GM12878 (cell line): ENCODE measurements at regions not wholly inside any gene's neighbourhood (a gene's known extent, or its start where the extent isn't known, plus 50 kb on each side); places are given as distances from the start of the nearest gene placed in this dataset.

ENCODE experiments used
- ATAC-seq: fragments of 200-7000 bp; cut with Tn5 transposase; 3 replicates; pipeline ENCODE4 v1.9.1; 2020; ENCODE audit warnings: mild to moderate bottlenecking, moderate library complexity
- BruUV-seq: library from RNA; stranded (reverse); fragments of 400-500 nt; replicated peaks from 2 replicates; lab custom pipeline; 2021; lab: Mats Ljungman, UMichigan
- CTCF ChIA-PET: fragments of 300-600 bp; sonication (Branson Sonifier 250); formaldehyde crosslinking; extraction: SDS; loops from one replicate; lab custom pipeline; 2021; ENCODE audit warnings: inconsistent platforms; lab: Yijun Ruan, JAX
- POLR2A ChIA-PET: fragments of 350-600 bp; formaldehyde crosslinking; extraction: SDS; loops from one replicate; lab custom pipeline; 2021; ENCODE audit warnings: inconsistent platforms; lab: Charles Lee
- RAD21 ChIA-PET: fragments of 300-600 bp; sonication (Branson Sonifier 250); formaldehyde crosslinking; loops from one replicate; lab custom pipeline; 2023; ENCODE audit warnings: antibody characterized with exemption; ENCODE audit not compliant: unreplicated experiment; lab: Charles Lee
- SMC1A ChIA-PET: fragments of 300-600 bp; sonication (Branson Sonifier 250); formaldehyde crosslinking; loops from one replicate; lab custom pipeline; 2023; ENCODE audit not compliant: unreplicated experiment, uncharacterized antibody; lab: Charles Lee
- DNase-seq: peaks from one replicate; pipeline ENCODE4 v3.0.0-alpha.2; 2011; ENCODE audit warnings: low read depth, low spot score
- FAIRE-seq: peaks from 3 replicates; lab custom pipeline; 2011; peaks lifted over from hg19 to GRCh38; lab: Jason Lieb, UNC
- H2AFZ ChIP-seq: 2 replicates; pipeline ENCODE4 v1.6.0; 2011; ENCODE audit warnings: low read depth, low read length, control low read depth; ENCODE audit not compliant: control insufficient read depth
- H3K27ac ChIP-seq: 2 replicates; pipeline ENCODE4 v1.5.1; 2011; ENCODE audit warnings: control low read depth; ENCODE audit not compliant: control insufficient read depth, insufficient read depth
- H3K27me3 ChIP-seq, 2 experiments: replicated peaks in 1 of 2; 2 replicates each; pipeline versions ENCODE4 v1.6.0 to v1.6.1; 2011; ENCODE audit warnings: low read length in 1 of 2; ENCODE audit not compliant: control insufficient read depth in 2 of 2, insufficient read depth in 2 of 2
- H3K36me3 ChIP-seq, 2 experiments: 2 replicates each; pipeline ENCODE4 v1.5.1; 2011; ENCODE audit warnings: low read length in 1 of 2; ENCODE audit not compliant: control insufficient read depth in 2 of 2, insufficient read depth in 2 of 2
- H3K4me1 ChIP-seq: 2 replicates; pipeline ENCODE4 v1.6.1; 2011; ENCODE audit warnings: mild to moderate bottlenecking, low read length, moderate library complexity, mixed read lengths; ENCODE audit not compliant: control insufficient read depth, insufficient read depth
- H3K4me2 ChIP-seq: 2 replicates; pipeline ENCODE4 v1.6.0; 2011; ENCODE audit warnings: control low read depth; ENCODE audit not compliant: control insufficient read depth, insufficient read depth
- H3K4me3 ChIP-seq: fragments of 200-600 bp; sonication (generic); 2 replicates; pipeline ENCODE4 v1.5.1; 2016
- H3K79me2 ChIP-seq: 2 replicates; pipeline ENCODE4 v1.6.0; 2011; ENCODE audit warnings: low read length; ENCODE audit not compliant: control insufficient read depth, insufficient read depth
- H3K9ac ChIP-seq: 2 replicates; pipeline ENCODE4 v1.8.0; 2011; ENCODE audit warnings: low read length, control low read depth, mixed read lengths; ENCODE audit not compliant: control insufficient read depth, insufficient read depth
- H3K9me3 ChIP-seq: replicated peaks from 3 replicates; pipeline ENCODE4 v1.5.1; 2011; ENCODE audit warnings: mild to moderate bottlenecking, low read length; ENCODE audit not compliant: control insufficient read depth, insufficient read depth
- H4K20me1 ChIP-seq: 2 replicates; pipeline ENCODE4 v1.6.0; 2011; ENCODE audit not compliant: control insufficient read depth, insufficient read depth
- BRCA1 ChIP-seq: IDR thresholded peaks from 2 replicates; pipeline ENCODE4 v1.6.1; 2011; ENCODE audit warnings: low read depth, low read length, improper control_type of control experiment
- EZH2 ChIP-seq: IDR thresholded peaks from 2 replicates; pipeline ENCODE4 v1.6.1; 2012; ENCODE audit warnings: low read depth, mild to moderate bottlenecking, control low read depth, inconsistent platforms, low read length, borderline replicate concordance; ENCODE audit not compliant: control insufficient read depth
- HCFC1 ChIP-seq: fragments of 150-350 bp; IDR thresholded peaks from 2 replicates; pipeline ENCODE4 v1.6.1; 2014; ENCODE audit warnings: low read length
- IRF5 ChIP-seq: fragments of 450-650 bp; IDR thresholded peaks from 2 replicates; pipeline ENCODE4 v1.6.1; 2017; ENCODE audit warnings: borderline replicate concordance
- JUND ChIP-seq: IDR thresholded peaks from 2 replicates; pipeline ENCODE4 v1.6.1; 2012; ENCODE audit warnings: low read depth, mild to moderate bottlenecking, low read length, improper control_type of control experiment, moderate library complexity
- RELB ChIP-seq: fragments of 450-650 bp; IDR thresholded peaks from 2 replicates; pipeline ENCODE4 v1.6.1; 2017; ENCODE audit warnings: low read depth, mild to moderate bottlenecking, moderate library complexity
- STAT1 ChIP-seq: fragments of 450-650 bp; conservative IDR thresholded peaks from 2 replicates; pipeline ENCODE4 v1.6.1; 2014; ENCODE audit warnings: antibody characterized with exemption, mild to moderate bottlenecking
- TCF12 ChIP-seq: IDR thresholded peaks from 2 replicates; pipeline ENCODE4 v1.6.1; 2011; ENCODE audit warnings: low read depth, mild to moderate bottlenecking, low read length
- WGBS: methylation state at CpG from one replicate; pipeline ENCODE4 v1.1.6; 2016; ENCODE audit warnings: low lambda C conversion rate; ENCODE audit not compliant: insufficient replicate concordance, insufficient coverage; ENCODE audit errors: missing lambda C conversion rate; 5-methylcytosine and 5-hydroxymethylcytosine counted together
- in situ Hi-C: fragments of 300-500 bp; cut with MboI; formaldehyde crosslinking; loops from 9 replicates; pipeline ENCODE4 v1.14.3; 2018; ENCODE audit warnings: mixed read lengths
- intact Hi-C: fragments of 100-400 bp; cut with micrococcal nuclease; formaldehyde crosslinking; loops from one replicate; pipeline ENCODE4 v1.14.2; 2022; ENCODE audit not compliant: unreplicated experiment

GRCh38 chr6:74731931-74732330 lies 473.9 kb downstream of the COL12A1 start:
- no peak overlapping the region for H2AFZ ChIP-seq
- intact Hi-C loops = no loop called here
- in situ Hi-C loops = no loop called here
- H4K20me1 ChIP-seq = no peaks in the 10 kb centered on the region
- no peak overlapping the region for H3K4me3 ChIP-seq
- no peaks in the 10 kb centered on the region for H3K4me1 ChIP-seq
- CTCF ChIA-PET = no interaction called here
- no TSS peak for BruUV-seq
- no peaks in the 10 kb centered on the region for H3K27me3 ChIP-seq
- H3K36me3 ChIP-seq = no peaks in the 10 kb centered on the region
- H3K9me3 ChIP-seq = no peaks in the 10 kb centered on the region
- no peak overlapping the region for H3K27ac ChIP-seq
- DNase-seq (no peak), ATAC-seq (no peak), FAIRE-seq (no peak)
- no peaks in the 10 kb centered on the region for H3K79me2 ChIP-seq
- POLR2A ChIA-PET = no interaction called here
- H3K4me2 ChIP-seq = no peak overlapping the region
- no peak overlapping the region for H3K9ac ChIP-seq
- SMC1A ChIA-PET = interaction anchor here (1.2 kb wide), 1 partner anchor 12 kb away, joined by 3 read pairs; no protein-coding TSS in a partner anchor
- RAD21 ChIA-PET = no interaction called here
- TF ChIP-seq RELB (no peak), STAT1 (no peak)
- 22% methylated on average over 4 of the region's 4 CpGs for WGBS

GRCh38 chr6:74731204-74731603 lies 474.6 kb downstream of the COL12A1 start:
- H3K9ac ChIP-seq = no peak overlapping the region

More at GRCh38 chr6:74731204-74731603, 474.6 kb downstream of the COL12A1 start:
- no peak overlapping the region for H3K4me2 ChIP-seq
- FAIRE-seq (no peak), ATAC-seq (no peak; the same call in 2 of the 3 replicates), DNase-seq (no peak)
- BruUV-seq = no TSS peak
- intact Hi-C loops = no loop called here
- H4K20me1 ChIP-seq = no peaks in the 10 kb centered on the region
- H3K27me3 ChIP-seq = no peaks in the 10 kb centered on the region
- no peak overlapping the region for H3K27ac ChIP-seq
- no peaks in the 10 kb centered on the region for H3K9me3 ChIP-seq
- no peaks in the 10 kb centered on the region for H3K4me1 ChIP-seq
- H3K4me3 ChIP-seq = no peak overlapping the region
- no peak for TF ChIP-seq EZH2
- TF ChIP-seq HCFC1 = no peak
- TF ChIP-seq JUND = no peak
- TF ChIP-seq BRCA1 = no peak
- no peak for TF ChIP-seq TCF12
- TF ChIP-seq IRF5 = no peak
- H3K36me3 ChIP-seq = no peaks in the 10 kb centered on the region
- in situ Hi-C loops = no loop called here
- ChIA-PET CTCF (no interaction called here), SMC1A (interaction anchor here (1.2 kb wide), 1 partner anchor 12 kb away, joined by 3 read pairs; no protein-coding TSS in a partner anchor), POLR2A (no interaction called here), RAD21 (no interaction called here)
- H2AFZ ChIP-seq = no peak overlapping the region
- H3K79me2 ChIP-seq = no peaks in the 10 kb centered on the region
- 0% methylated on average over 2 of the region's 2 CpGs for WGBS
